Fibroblast of skin of scalp (primary cell): ENCODE measurements at regions not wholly inside any gene's neighbourhood (a gene's known extent, or its start where the extent isn't known, plus 50 kb on each side); places are given as distances from the start of the nearest gene placed in this dataset.
"Not testable (repeated sequence)": the region's sequence is repeated elsewhere in the genome, so short reads cannot be mapped to it uniquely, and the experiment has no call there.

Experiments used
- DNase-seq: peaks from one replicate; pipeline ENCODE4 v3.0.0-alpha.2; 2013

- peak; percentile 78 for DNase-seq
Measured at GRCh38 chr11:3583476-3583875, 58.3 kb downstream of the ART5 start.

- not testable (repeated sequence) for DNase-seq
Measured at GRCh38 chr11:3581389-3581725, 60.4 kb downstream of the ART5 start.

GRCh38 chr11:3580487-3581388, 61.1 kb downstream of the ART5 start:
- DNase-seq = peak; percentile 13

GRCh38 chr11:3579600-3580459, 62.0 kb downstream of the ART5 start:
- DNase-seq = not testable (repeated sequence)

GRCh38 chr11:3576066-3576604, 65.7 kb downstream of the ART5 start:
- peak; percentile 60 for DNase-seq

GRCh38 chr11:3572976-3573647, 68.7 kb downstream of the ART5 start:
- DNase-seq = not testable (repeated sequence)

- not testable (repeated sequence) for DNase-seq
Measured at GRCh38 chr11:3571752-3572151, 70.0 kb downstream of the ART5 start.

- DNase-seq = not testable (repeated sequence)
Measured at GRCh38 chr11:3565838-3566237, 76.0 kb downstream of the ART5 start.

GRCh38 chr11:3564383-3564782, 77.4 kb downstream of the ART5 start:
- DNase-seq = not testable (repeated sequence)

- DNase-seq = not testable (repeated sequence)
Measured at GRCh38 chr11:3554621-3555020, 87.2 kb downstream of the ART5 start.

GRCh38 chr11:3544990-3545389, 96.8 kb downstream of the ART5 start:
- not testable (repeated sequence) for DNase-seq

- not testable (repeated sequence) for DNase-seq
Measured at GRCh38 chr11:3538220-3538619, 103.6 kb downstream of the ART5 start.

- DNase-seq = not testable (repeated sequence)
Measured at GRCh38 chr11:3537254-3537653, 104.5 kb downstream of the ART5 start.

GRCh38 chr11:3532958-3533357, 108.8 kb downstream of the ART5 start:
- not testable (repeated sequence) for DNase-seq

GRCh38 chr11:3531280-3531679, 110.5 kb downstream of the ART5 start:
- DNase-seq = not testable (repeated sequence)

GRCh38 chr11:3523567-3523966, 118.2 kb downstream of the ART5 start:
- not testable (repeated sequence) for DNase-seq

- not testable (repeated sequence) for DNase-seq
Measured at GRCh38 chr11:3520905-3521304, 120.9 kb downstream of the ART5 start.

- not testable (repeated sequence) for DNase-seq
Measured at GRCh38 chr11:3519841-3520240, 122.0 kb downstream of the ART5 start.

GRCh38 chr11:3516934-3517567, 124.7 kb downstream of the ART5 start:
- DNase-seq = not testable (repeated sequence)

- not testable (repeated sequence) for DNase-seq
Measured at GRCh38 chr11:3516345-3516933, 125.4 kb downstream of the ART5 start.

- DNase-seq = not testable (repeated sequence)
Measured at GRCh38 chr11:3514635-3515424, 127.0 kb downstream of the ART5 start.
